NCI-H1105 (cell line): ENCODE measurements at regions not wholly inside any gene's neighbourhood (a gene's known extent, or its start where the extent isn't known, plus 50 kb on each side); places are given as distances from the start of the nearest gene placed in this dataset.
"Not testable (repeated sequence)": the region's sequence is repeated elsewhere in the genome, so short reads cannot be mapped to it uniquely, and the experiment has no call there.

Experiments
- DNase-seq: peaks from one replicate; lab custom pipeline; 2025; lab: John Stamatoyannopoulos, UW

DNA sequence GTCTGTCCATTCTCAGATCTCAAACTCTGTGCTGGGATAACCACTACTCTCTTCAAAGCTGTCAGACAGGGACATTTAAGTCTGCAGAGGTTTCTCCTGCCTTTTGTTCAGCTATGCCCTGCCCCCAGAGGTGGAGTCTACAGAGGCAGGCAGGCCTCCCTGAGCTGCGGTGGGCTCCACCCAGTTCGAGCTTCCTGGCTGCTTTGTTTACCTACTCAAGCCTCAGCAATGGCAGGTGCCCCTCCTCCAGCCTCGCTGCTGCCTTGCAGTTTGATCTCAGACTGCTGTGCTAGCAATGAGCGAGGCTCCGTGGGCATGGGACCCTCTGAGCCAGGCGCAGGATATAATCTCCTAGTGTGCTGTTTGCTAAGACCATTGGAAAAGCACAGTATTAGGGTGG is 53.1 kb upstream of the HUNK start:
- DNase-seq: not testable (repeated sequence)

DNA sequence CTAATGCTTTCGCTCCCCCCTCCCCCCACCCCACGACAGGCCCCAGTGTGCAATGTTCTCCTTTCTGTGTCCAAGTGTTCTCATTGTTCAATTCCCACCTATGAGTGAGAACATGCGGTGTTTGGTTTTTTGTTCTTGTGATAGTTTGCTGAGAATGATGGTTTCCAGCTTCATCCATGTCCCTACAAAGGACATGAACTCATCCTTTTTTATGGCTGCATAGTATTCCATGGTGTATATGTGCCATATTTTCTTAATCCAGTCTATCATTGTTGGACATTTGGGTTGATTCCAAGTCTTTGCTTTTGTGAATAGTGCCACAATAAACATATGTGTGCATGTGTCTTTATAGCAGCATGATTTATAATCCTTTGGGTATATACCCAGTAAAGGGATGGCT is 58.5 kb upstream of the HUNK start:
- DNase-seq: not testable (repeated sequence)

DNA sequence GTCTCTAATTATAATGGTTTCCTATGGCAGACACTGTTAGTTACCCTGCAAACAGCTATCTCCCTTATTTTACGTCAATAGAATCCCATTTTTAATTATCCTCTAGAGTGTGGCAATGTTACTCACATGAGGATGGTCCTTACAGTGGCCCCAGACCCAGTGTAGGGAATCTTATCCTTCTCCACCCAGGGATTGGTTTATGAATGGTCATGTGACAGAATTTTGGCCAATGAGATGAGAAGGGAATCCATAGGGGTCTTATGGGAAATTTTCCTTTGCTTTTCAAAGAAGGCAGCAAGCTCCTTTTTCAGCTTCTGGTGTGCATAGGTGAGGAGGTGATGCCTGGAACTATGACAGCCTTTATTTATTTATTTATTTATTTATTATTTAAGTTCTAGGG is 59.0 kb upstream of the HUNK start:
- DNase-seq: no peak

DNA sequence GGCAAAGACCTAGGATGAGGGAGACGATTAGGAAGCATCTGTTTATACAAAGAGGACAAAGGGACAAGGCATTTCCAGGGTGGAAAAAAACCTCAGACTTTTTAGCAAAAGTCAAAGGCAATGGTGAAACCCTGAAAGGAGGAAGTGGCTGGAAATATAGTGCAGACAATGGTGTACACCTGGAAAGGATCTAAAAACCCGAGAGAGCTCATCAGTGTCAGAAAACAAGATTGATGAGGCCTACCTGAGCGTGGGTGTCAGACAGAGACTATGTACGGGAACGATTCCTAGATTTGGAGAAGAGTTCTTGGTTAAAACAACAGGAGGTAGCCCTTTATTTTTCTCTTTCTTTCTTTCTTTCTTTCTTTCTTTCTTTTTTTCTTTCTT is 68.8 kb upstream of the HUNK start:
- DNase-seq: no peak

DNA sequence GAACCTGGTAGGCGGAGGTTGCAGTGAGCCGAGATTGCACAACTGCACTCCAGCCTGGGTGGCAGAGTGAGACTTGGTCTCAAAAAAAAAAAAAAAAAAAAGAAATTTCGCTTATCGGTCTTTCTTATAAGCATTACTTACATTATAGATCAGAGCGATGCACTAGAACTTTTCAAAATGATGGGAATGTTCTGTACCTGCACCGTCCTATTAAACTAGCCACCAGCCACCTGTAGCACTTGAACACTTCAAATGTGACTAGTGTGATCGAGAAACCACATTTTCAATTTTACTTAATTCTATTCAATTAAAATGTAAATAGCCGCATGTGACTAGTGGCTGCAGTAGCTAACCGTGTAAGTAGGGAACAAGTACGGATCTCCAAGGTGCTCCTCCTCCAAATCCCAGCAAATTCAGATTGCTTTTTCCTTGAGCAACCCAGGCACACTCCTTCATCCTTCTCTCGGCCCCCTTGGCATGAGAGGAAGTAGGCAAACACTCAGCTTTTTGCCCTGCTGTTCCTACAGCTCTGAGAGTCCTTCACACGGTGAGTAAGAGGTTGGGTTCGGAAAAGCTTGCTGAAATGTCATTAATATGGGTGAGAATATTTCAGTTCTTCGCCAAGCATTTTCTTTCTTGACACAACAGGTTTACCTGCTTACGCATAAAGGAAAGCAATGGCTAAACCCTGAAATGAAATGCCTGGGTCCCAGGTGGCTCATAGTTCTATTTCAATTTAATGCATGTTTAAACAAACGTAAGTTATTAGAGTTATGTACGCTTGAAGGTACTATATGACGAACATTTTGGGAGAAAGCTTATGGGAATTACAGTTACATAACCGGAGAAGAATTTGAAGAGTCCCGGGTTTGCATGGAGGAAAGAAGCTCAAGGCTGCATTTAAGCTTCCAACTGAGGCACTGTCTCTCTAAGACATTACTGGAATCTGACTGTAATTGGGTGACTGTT is 69.5 kb upstream of the HUNK start:
- DNase-seq: no peak

DNA sequence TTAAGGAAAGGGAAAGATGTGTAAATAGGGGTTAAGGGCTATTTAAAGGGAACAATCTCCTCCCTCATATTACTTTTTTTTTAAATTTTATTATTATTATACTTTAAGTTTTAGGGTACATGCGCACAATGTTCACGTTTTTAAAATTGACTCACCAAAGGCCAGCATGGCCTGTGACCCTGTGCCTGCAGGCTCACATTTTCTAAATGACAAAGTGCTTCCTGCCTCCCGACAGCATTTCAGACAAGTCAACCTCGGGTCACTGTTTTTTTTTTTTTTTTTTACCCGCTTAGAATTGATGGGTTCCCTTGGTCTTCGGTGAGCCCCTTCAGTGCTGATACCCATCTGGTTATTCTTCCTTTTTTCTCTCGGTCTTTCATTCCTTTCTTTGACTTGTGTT is 70.4 kb upstream of the SCAF4 start:
- no peak for DNase-seq

DNA sequence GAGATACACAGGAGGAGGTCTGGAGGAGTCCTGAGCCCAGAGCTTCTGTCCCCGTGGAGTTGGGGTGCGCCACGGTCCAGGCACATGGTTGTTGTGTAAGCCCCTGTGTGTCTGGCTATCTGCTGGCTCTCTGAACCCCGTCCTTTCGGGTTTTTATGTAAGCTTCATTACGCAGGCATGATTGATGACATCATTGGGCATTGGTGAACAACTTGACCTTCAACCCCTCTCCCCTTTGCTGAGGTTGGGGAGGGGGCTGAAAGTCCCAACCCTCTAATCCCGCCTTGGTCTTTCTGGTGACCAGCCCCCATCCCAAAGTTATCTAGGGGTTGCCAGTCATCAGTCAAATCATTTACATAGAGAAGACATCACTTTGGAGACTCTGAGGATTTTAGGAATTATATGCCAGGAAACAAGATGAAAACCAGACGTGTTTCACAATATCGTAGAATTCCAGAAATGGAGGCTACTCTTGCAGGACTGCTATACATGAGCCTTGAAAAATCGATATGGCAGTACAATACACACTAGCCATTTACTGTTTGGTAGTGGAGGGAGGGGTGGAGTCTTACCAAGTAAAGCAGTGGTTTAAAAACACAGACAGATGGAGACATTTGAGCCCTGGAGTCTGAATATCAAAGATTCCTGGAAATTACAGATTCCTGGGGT is 69.8 kb upstream of the SCAF4 start:
- no peak for DNase-seq

DNA sequence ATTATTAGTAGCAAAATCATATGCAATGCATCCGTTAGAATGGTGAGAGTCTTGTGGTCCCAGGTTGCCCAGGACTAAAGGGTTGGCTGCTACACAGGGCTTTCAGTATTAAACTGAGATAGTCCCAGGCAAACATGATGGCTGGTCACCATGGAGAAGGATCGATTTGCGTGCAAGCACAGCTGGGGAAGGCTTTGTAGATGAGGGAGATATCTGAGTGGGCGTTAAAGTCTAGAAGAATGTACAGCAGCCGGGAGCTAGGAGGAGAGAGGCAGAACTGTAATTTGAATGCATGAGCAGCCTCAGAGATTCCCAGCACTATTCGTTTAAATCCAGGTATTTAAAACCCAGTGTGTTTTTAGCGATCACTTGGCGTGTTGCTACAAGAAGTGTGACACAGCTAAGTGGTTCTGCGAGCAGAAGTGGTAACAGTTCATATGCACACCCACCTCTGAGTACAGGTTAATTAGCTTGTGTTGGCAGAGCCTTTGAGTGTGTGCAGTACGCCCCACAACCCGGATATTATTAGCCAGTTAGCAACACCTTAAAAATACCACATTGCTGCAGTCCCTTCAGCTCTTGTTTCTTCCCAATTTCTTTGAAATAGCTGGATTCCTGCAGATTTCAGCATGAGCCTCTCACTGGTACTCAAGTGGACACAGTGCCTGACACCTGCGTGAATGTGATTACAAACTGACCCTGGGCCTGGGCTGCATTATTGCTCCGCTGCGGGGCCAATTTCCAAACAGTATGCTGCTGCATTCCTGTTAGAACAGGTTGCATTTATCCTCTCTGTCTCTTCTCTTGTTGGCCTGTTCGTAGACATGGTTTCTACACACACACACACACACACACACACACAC is 67.2 kb upstream of the SCAF4 start:
- peak; percentile 47 for DNase-seq

DNA sequence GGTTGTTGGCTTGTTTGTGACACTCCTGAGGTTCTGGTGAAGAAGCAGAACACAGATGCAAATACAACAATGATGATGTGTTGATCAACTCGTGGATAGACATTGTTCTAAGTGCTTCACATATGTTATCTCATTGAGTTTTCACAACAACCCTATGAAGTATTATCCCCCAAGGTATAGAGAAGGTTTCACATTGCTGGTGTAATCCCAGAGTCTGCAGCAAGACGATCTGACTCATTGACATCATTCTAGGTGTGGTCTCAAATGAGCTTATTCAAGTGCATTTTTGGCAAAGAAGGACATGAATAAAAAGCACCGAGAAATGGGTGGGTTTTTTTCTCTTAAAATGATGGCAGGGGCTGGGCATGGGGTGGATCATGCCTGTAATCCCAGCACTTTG is 64.1 kb upstream of the SCAF4 start:
- no peak for DNase-seq

DNA sequence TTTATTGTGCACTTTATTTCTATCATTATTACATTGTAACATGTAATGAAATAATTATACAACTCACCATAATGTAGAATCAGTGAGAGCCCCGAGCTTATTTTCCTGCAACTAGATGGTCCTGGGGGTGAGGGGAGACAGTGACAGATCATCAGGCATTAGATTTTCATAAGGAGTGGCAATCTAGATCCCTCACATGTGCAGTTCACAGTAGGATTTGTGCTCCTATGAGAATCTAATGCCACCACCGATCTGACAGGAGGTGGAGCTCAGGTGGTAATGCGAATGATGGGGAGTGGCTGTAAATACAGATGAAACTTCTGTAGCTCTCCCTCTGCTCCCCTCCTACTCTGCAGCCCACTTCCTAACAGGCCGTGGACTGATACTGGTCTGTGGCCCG is 58.5 kb upstream of the SCAF4 start:
- DNase-seq: not testable (repeated sequence)

DNA sequence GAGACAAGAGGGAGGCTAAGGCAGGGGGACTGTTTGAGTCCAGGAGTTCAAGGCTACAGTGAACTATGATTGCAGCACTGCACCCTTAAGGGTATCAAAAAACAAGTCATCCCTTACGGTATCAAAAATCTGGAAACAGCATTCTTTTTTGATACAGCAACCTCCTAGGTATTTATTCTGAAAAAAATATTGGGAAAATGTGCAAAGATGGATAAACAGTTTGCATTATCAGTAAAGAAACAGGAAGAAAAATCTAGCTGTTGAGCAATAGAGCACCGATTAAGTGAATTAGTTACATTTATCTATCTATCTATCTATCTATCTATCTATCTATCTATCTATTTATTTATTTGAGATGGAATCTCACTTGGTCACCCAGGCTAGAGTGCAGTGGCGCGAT is 56.7 kb upstream of the SCAF4 start:
- no peak for DNase-seq

DNA sequence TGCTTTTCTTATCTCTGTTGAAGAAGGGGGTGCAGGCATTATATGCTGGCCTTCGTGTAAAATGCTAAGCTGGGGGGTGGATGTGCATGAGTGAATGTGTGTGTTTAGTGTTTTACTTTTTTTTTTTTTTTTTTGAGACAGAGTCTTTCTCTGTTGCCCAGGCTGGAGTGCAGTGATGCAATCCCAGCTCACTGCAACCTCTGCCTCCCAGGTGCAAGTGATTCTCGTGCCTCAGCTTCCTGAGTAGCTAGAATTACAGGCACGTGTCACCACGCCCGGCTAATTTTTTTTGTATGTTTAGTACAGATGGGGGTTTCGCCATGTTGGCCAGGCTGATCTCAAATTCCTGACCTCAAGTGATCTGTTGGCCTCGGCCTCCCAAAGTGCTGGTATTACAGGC is 55.8 kb upstream of the SCAF4 start:
- not testable (repeated sequence) for DNase-seq

DNA sequence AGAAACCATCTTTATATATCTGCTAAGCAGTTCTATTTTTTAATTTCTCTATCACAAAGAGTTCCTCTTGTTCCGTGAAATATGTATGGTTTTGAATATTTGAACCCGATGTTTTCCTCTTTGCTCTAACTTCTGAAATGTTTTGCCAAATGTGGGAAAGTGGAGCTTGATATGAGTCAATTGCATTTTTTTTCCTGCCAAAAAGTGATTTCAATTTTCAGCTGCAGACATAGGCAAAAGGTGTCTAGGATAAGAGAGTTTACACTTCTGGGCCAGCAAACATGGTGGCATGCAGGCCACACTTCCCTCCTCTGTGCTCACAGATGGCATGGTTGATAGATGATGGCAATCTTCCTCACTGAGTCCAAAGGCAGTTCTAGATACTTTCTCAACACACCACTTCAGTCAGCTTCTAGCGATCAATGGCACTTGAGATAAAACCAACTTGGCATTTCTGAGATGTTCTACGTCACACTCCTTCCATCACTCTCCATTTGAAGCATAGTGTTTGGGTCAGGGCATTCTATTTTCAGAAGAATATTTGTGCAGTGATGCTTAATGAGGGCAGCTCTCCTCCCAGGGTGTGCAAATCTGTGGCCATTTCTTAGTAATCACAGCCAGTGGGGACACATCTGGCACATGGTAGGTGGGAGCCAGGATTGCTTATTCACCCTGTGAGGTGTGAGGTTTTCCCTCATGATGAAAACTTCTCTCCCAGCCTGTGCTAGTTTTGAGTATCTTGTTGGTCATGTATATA is 54.4 kb upstream of the SCAF4 start:
- no peak for DNase-seq

DNA sequence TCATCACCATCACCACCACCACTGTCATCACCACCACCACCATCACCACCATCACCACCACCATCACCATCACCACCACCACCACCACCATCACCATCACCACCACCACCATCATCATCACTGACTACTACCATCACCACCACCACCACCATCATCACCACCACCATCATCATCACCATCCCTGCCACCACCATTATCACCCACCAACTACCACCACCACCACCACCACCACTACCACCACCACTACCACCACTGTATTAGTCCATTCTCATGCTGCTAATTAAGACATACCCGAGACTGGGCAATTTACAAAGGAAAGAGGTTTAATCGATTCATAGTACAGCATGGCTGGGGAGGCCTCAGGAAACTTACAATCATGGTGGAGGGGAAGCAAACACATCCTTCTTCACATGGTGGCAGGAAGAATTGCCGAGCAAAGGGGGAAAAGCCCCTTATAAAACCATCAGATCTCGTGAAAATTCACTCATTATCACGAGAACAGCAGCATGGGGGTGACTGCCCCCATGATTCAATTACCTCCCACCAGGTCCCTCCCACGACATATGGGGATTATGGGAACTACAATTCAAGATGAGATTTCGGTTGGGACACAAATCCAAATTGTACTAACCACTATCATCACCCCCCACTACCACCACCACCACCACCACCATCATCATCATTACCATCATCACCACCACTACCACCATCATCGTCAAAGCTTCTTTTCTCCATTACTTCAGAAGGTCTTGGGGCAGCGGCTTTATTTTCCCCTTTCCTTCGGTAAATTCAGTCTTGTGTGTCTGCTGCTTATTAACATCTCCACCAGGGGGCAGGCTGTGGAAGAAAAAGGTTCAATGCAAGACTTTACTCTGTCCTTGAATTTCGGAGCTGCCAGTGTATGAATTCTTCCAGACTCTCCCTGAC is 53.6 kb upstream of the SCAF4 start:
- peak; percentile 68 for DNase-seq

DNA sequence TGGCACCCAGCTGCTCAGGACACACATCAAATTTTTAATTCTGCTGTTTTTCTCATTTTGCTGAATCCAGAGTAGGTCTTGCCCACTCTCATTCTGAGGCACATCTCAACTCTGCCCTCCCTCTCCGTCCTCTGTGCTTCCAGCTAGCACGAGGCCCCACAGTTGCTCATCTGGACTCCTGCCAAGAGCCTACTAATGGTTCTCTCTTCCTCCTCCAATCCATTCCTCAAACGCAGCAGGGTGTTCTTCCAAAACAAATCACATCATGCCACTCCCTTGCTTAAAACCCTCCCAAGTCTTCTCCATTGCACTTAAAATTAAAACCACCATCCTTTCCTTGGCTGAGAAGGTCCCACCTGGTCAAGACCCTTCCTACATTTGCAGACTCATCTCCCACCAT is 49.8 kb upstream of the SCAF4 start:
- peak; percentile 37 for DNase-seq
